ENCODE measurements at regions not wholly inside any gene's neighbourhood (a gene's known extent, or its start where the extent isn't known, plus 50 kb on each side); places are given as distances from the start of the nearest gene placed in this dataset.

GRCh38 chr5:74420947-74421346 lies 219.6 kb downstream of the ENC1 start:
- TF ChIP-seq CTCF (conservative IDR thresholded peaks at IDR 0.05; ENCODE audit: low read depth in 2 of 2) (no peak), ZNF114 (CRISPR knock-in tag; IDR thresholded peaks at IDR 0.05) (no peak), STAT1 (IDR thresholded peaks at IDR 0.05; ENCODE audit: unreplicated experiment) (no peak)

All from GM23338 (cell line).